ENCODE measurements at regions not wholly inside any gene's neighbourhood (a gene's known extent, or its start where the extent isn't known, plus 50 kb on each side); places are given as distances from the start of the nearest gene placed in this dataset.

DNA sequence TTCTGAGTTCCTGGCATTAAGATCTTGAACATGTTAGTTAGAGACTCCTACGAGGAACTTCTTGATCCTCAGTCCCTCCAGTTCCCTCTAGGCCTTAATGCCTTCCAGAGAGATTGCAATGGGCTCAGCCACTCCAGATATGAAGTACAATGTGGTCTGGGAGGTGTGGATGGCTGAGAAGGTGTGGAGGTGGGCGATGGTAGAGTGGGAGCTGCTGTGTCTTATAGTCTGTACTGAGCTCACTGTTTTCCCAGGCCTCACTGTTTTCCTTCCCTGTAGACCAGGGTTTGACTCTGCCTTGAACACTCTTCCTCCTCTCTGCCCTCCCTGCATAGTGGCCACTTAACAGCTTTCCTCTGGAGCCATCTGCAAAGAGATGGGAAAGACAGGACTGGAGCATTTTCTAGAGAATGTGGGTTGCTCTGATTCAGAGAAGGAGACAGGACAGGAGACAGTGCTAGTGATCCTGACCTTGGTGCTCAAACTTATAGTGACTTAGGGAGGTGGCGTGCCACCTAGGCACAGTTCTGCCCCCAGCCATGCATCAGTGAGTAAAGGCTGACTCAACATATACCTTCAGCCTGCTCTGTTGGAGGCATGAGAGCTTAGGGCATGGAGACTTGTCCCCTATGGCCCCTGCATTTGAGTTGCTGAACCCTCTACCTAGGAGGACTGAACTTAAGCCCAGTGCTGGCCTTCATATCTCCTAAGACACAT is 129.7 kb downstream of the TDRD15 start:
- DNase-seq (ENCODE audit: low spot score): no peak
- Histone ChIP-seq H3K9me3 (no peaks in the 10 kb centered on the region), H3K27me3 (replicated peaks; ENCODE audit: insufficient read depth) (no peaks in the 10 kb centered on the region), H3K27ac (no peak overlapping the region), H3K4me1 (replicated peaks) (no peaks in the 10 kb centered on the region), H3K36me3 (no peaks in the 10 kb centered on the region), H3K4me3 (no peak overlapping the region)
- WGBS: 92% methylated on average over 3 of the region's 3 CpGs
- intact Hi-C loops (cut with DNase I): no loop called here
- TF ChIP-seq, protein P1, sequence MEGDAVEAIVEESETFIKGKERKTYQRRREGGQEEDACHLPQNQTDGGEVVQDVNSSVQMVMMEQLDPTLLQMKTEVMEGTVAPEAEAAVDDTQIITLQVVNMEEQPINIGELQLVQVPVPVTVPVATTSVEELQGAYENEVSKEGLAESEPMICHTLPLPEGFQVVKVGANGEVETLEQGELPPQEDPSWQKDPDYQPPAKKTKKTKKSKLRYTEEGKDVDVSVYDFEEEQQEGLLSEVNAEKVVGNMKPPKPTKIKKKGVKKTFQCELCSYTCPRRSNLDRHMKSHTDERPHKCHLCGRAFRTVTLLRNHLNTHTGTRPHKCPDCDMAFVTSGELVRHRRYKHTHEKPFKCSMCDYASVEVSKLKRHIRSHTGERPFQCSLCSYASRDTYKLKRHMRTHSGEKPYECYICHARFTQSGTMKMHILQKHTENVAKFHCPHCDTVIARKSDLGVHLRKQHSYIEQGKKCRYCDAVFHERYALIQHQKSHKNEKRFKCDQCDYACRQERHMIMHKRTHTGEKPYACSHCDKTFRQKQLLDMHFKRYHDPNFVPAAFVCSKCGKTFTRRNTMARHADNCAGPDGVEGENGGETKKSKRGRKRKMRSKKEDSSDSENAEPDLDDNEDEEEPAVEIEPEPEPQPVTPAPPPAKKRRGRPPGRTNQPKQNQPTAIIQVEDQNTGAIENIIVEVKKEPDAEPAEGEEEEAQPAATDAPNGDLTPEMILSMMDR (IDR thresholded peaks at IDR 0.05): no peak
- TF ChIP-seq POLR2A (IDR thresholded peaks at IDR 0.05) (no peak), POLR2AphosphoS5 (IDR thresholded peaks at IDR 0.05) (no peak)

- Histone ChIP-seq H3K4me1 (replicated peaks) (no peaks in the 10 kb centered on the region), H3K4me3 (no peak overlapping the region), H3K27ac (no peak overlapping the region), H3K36me3 (no peaks in the 10 kb centered on the region), H3K27me3 (replicated peaks; ENCODE audit: insufficient read depth) (no peaks in the 10 kb centered on the region), H3K9me3 (no peaks in the 10 kb centered on the region)
- DNase-seq (ENCODE audit: low spot score): no peak
- no peak for TF ChIP-seq POLR2A (IDR thresholded peaks at IDR 0.05)
- TF ChIP-seq, protein P1 (IDR thresholded peaks at IDR 0.05): no peak
- TF ChIP-seq POLR2AphosphoS5 (IDR thresholded peaks at IDR 0.05): no peak
- intact Hi-C loops (cut with DNase I): no loop called here
- 95% methylated on average over 6 of the region's 6 CpGs for WGBS
Measured at GRCh38 chr2:21254170-21254965, 130.6 kb downstream of the TDRD15 start.

- intact Hi-C loops (cut with DNase I): no loop called here
- H3K4me1 ChIP-seq (replicated peaks): no peaks in the 10 kb centered on the region
- 50% methylated on average over 5 of the region's 5 CpGs for WGBS
- H3K36me3 ChIP-seq: no peaks in the 10 kb centered on the region
- H3K27me3 ChIP-seq (replicated peaks; ENCODE audit: insufficient read depth): no peaks in the 10 kb centered on the region
- no peaks in the 10 kb centered on the region for H3K9me3 ChIP-seq
- TF ChIP-seq POLR2AphosphoS5 (IDR thresholded peaks at IDR 0.05): no peak
- TF ChIP-seq POLR2A (IDR thresholded peaks at IDR 0.05): no peak
- TF ChIP-seq, protein P1 (IDR thresholded peaks at IDR 0.05): no peak
- no peak overlapping the region for H3K4me3 ChIP-seq
- DNase-seq (ENCODE audit: low spot score): no peak
- H3K27ac ChIP-seq: no peak overlapping the region
Measured at GRCh38 chr2:21256006-21256405, 132.2 kb downstream of the TDRD15 start.

DNA sequence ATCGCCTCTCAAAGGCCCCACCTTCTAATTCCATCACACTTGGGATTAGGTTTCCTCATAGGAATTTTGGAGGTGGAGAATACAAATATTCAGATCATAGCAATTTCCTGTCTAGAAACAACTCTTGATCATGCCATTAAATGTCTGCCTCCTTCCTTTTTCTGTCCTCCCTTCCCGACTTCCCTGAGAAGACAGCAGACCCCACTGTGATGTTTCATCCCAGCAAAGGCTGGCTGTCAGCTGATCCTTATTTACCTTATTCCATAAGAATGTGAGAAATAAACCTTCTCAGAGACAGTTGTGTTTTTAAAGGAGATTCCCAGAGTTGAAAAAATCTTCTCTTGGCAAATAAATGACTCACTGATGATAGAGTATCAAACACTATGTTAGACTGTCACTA is 133.9 kb downstream of the TDRD15 start:
- no peaks in the 10 kb centered on the region for H3K9me3 ChIP-seq
- WGBS: 89% methylated on average over 2 of the region's 2 CpGs
- intact Hi-C loops (cut with DNase I): no loop called here

More for the DNA sequence above, 133.9 kb downstream of the TDRD15 start:
- H3K4me3 ChIP-seq: no peak overlapping the region
- no peak for DNase-seq (ENCODE audit: low spot score)
- no peaks in the 10 kb centered on the region for H3K27me3 ChIP-seq (replicated peaks; ENCODE audit: insufficient read depth)
- TF ChIP-seq POLR2A (IDR thresholded peaks at IDR 0.05) (no peak), POLR2AphosphoS5 (IDR thresholded peaks at IDR 0.05) (no peak)
- TF ChIP-seq, protein P1 (IDR thresholded peaks at IDR 0.05): no peak
- no peaks in the 10 kb centered on the region for H3K36me3 ChIP-seq
- H3K4me1 ChIP-seq (replicated peaks): no peaks in the 10 kb centered on the region
- H3K27ac ChIP-seq: no peak overlapping the region
